H4 (cell line): ENCODE measurements at regions not wholly inside any gene's neighbourhood (a gene's known extent, or its start where the extent isn't known, plus 50 kb on each side); places are given as distances from the start of the nearest gene placed in this dataset.

Experiments
- DNase-seq: peaks from one replicate; pipeline ENCODE4 v3.0.0-alpha.2; 2015; ENCODE audit warnings: low spot score

DNA sequence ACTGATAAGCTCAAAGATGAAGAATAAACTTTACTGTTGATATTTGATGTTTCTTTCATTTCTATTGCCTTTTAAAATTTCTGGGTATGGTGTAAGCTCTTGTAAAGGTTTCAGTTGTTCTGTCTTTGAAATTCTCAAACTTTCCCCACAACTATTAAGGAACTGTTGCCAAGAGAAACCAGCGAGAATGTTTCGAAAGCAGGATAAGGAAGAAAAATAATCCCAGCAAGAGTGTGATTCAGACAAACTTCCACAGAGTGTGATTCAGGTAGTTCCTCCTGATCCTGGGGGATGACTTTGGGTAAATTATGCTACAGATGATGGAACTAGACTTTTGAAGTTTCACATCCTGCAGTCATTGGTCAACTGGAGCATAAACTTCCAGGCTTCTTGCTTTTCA is 632.0 kb downstream of the NSUN3 start:
- no peak for DNase-seq

DNA sequence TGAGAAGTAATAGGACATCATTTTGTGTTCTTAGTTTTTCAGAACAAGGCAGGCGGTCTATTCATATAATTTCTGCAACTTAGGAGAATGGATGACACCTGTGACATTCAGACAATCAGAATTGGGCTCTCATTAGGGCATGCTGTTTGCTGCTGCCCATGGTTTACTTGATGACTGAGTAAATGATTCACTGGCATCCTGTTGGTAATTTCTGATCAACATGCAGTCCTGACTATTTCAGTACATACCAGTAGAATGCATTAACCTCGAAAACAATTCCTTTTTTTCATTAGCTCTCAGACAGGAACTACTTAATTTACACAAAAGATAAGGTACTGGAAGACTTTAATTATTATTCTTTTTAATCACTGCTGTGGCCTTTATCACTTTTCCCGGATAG is 641.6 kb downstream of the NSUN3 start:
- DNase-seq: no peak

GRCh38 chr3:94709249-94709902 is 646.5 kb downstream of the NSUN3 start:
- no peak for DNase-seq

- no peak for DNase-seq
These were observed 651.3 kb downstream of the NSUN3 start for GRCh38 chr3:94714194-94714593.

DNA sequence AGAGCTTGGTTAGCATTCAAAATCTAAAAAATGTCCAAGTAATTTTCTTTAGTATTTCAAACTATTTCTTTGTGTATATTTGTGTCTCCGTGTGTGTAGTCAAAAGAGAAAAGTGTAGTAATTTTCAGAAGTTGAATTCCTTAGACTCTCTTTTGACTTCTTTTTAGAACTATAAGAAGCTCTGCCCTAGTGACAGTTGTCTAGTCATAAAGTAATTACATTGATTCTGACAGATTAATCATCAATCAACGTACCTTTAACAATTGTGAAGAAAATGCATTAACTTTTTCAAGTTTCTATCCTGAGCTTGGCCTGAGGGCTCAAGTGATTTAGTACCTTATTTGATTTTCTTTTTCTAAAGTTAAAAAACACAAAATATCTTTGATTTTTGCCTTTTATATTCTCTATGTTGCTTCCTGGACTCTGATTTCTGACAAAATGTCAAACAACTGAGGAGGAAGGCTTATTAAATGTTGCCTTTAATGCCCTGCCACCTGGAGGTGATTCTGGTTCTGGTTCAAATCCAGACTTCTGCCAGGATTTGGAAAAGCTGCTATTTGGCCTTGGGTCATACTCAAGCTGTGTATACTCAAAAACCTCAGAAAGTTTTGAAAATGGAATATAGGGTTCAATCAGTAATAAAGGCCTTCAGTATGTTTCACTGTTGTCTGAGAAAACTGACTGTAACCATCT is 653.6 kb downstream of the NSUN3 start:
- DNase-seq: no peak

DNA sequence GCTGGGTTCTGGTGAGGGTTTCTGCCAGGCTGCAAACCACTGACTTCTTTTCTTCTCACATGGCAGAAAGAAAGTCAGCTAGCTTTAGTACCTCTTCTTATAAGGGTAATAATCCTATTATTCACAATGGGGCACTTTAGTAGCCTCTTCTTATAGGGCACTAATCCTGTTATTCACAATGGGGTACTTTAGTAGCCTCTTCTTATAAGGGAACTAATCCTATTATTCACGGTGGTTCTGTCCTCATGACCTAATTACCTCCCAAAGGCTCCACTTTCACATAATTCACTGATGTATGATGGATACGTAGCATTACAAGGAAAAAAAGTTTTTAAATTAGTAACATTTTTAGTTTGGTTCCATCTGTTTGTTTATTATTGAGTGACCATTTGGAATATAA is 671.3 kb downstream of the NSUN3 start:
- DNase-seq: no peak

DNA sequence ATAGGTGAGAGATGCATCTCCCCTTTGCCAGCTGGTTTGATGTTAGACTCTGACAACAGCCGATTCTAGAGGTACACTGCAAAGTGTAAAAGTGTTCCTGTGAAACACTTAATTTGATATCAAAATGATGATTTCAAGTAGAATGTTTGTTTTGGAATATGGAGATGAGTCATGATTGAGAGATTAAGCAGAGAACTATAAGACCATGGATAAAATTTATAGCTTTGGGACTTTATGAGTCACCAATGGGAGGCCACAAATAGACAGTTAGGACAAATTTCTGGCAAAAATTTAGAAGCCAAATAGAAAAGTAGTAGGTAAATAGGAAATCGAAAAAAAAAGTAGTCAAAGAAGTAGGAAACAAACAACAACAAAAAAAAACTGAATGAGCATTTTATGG is 672.5 kb downstream of the NSUN3 start:
- no peak for DNase-seq

DNA sequence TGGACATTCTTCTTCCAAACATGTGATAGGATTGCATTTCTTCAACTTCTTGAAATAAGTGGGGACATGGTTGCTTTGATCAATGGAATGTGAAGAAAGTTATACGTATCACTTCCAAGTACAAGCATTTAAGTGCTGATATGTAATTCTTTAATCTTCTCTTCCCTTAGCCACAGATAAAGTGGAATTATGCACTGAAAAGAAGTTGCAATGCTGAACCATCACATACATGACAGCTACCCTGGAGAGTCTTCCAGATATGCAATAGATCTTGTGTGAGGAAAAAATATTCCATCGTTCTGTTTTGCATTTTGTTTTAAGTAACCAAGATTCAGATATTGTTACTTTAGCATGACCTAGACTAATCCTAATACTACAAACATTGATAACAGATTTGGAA is 674.3 kb downstream of the NSUN3 start:
- DNase-seq: no peak

GRCh38 chr3:94739420-94739819 is 676.6 kb downstream of the NSUN3 start:
- no peak for DNase-seq

- no peak for DNase-seq
These were observed 695.9 kb downstream of the NSUN3 start for GRCh38 chr3:94758751-94759150.

GRCh38 chr3:94772402-94772801 is 709.5 kb downstream of the NSUN3 start:
- no peak for DNase-seq

DNA sequence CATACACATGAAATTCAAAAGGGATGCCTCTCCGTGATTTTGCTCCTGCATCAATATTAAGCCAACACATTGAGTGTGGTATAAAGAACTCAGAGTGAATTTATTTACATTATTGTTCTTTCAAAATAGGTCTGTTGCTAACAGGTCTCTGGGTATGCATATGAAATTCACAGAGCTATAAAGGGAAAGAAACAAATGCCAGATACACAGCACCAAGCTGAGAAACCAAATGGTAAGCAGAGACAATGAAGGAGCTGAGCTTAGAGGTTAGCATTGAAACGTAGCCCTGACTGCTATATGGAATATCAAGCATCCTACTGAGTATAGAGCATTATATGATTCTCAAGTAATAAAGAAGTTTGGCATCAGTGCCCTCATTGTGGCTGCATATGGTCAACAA is 712.9 kb downstream of the NSUN3 start:
- no peak for DNase-seq

GRCh38 chr3:94776401-94776915 is 713.6 kb downstream of the NSUN3 start:
- no peak for DNase-seq

DNA sequence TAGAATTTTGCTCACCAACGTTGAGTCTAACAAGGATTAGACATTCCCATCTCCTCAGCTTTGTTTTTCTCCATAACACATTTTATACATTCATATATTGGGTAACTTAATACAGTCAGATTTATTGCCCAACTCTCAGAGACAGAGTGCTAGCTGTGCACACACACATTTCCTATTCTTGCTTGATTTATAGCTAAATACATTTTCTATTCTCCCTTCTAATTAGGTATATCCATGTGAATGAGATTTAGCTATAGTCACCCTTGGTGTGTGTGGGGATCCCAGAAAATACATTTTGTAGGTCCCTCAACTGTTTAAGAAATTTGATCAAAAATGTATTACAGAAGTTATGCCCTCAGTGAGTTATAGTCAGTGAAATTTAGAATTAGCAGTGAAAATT is 715.4 kb downstream of the NSUN3 start:
- DNase-seq: no peak

- DNase-seq: no peak
These were observed 716.1 kb downstream of the NSUN3 start for GRCh38 chr3:94778814-94779494.

DNA sequence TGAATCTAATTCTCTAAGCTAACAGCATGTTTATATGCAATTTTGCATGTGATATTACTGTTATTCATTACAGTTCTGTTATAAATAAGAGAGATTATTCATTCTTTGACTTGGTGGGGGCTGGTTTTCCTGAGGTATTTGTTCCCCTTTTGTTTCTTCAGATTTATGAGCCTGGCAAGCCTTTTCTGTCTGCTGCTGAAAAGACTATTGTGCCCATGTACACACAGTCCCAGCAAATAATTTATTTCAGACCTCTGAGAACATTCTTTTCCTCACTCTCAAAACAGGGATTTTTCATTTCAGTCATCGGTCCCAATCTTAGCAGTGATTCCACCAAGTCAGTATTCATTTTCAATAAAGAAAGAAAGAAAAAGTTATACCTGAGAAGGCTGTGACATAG is 716.8 kb downstream of the NSUN3 start:
- DNase-seq: no peak

GRCh38 chr3:94784274-94784673 is 721.4 kb downstream of the NSUN3 start:
- no peak for DNase-seq

DNA sequence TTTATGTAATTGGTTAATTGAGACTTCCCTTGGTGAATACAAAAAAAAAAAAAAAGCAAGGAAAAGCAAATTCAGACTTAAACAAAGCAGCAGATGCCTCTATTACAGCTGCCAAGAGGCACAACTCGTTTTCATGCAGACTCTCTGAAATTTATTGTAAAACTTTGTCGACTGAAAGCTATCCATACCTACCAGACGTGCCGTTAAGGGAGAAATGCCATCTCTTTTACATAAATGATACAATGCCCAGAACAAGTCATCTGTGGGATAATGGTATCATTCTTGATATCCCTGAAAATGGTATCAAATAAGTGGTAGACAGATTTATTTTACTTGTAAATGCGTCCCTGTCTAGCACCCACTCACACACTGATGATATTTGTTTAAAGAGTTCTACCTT is 724.2 kb downstream of the NSUN3 start:
- no peak for DNase-seq

GRCh38 chr3:94787734-94788270 is 724.9 kb downstream of the NSUN3 start:
- no peak for DNase-seq

GRCh38 chr3:94794563-94794962 is 731.7 kb downstream of the NSUN3 start:
- DNase-seq: no peak

GRCh38 chr3:94799420-94800060 is 736.7 kb downstream of the NSUN3 start:
- no peak for DNase-seq

GRCh38 chr3:94811836-94812235 is 749.0 kb downstream of the NSUN3 start:
- no peak for DNase-seq
